Spleen (tissue), 7 donors: ENCODE measurements at regions not wholly inside any gene's neighbourhood (a gene's known extent, or its start where the extent isn't known, plus 50 kb on each side); places are given as distances from the start of the nearest gene placed in this dataset.

Experiments used
- CTCF ChIP-seq, 11 experiments: fragments of 200-600 bp in 7 of 11; fragments of 450-650 bp in 4 of 11; sonication (generic) in 4 of 11; IDR thresholded peaks in 8 of 11; conservative IDR thresholded peaks in 3 of 11; 1 replicate in 7 of 11; 2 replicates in 4 of 11; pipeline versions ENCODE4 v1.4.0 to v1.8.0; 2016 to 2021; ENCODE audit warnings: antibody characterized with exemption in 11 of 11, inconsistent platforms in 4 of 11, mild to moderate bottlenecking in 1 of 11
- POLR2A ChIP-seq, 3 donors: fragments of 450-650 bp; IDR thresholded peaks; one replicate each; pipeline ENCODE4 v1.5.1; 2017; ENCODE audit warnings: antibody characterized with exemption in 3 of 3, mild to moderate bottlenecking in 1 of 3
- POLR2AphosphoS5 ChIP-seq, 3 donors: sonication (generic); formaldehyde crosslinking; IDR thresholded peaks; one replicate each; pipeline ENCODE4 v1.5.1; 2017; ENCODE audit warnings: antibody characterized with exemption in 3 of 3
- donor health status: DM: no; HTN: no; CAD: no; lungs with moderate emphysema.
- donor health status: DM: no; HTN: no; CAD: no.
- donor health status: DM: no; HTN: no; CAD: no.

GRCh38 chr1:68321084-68321685, 88.9 kb upstream of the WLS start:
- TF ChIP-seq CTCF (IDR thresholded peaks at IDR 0.05 in 8 of 11, conservative IDR thresholded peaks at IDR 0.05 in 3 of 11) (peak in 9 of 11 experiments; percentile 22 to 55 (median 42)), POLR2A (IDR thresholded peaks at IDR 0.05) (no peak), POLR2AphosphoS5 (IDR thresholded peaks at IDR 0.05) (peak in 1 of 3 donors; percentile 36)
